Bronchial epithelial cell (primary cell): ENCODE measurements at regions not wholly inside any gene's neighbourhood (a gene's known extent, or its start where the extent isn't known, plus 50 kb on each side); places are given as distances from the start of the nearest gene placed in this dataset.
"Not testable (repeated sequence)": the region's sequence is repeated elsewhere in the genome, so short reads cannot be mapped to it uniquely, and the experiment has no call there.

Source experiments
- DNase-seq: peaks from one replicate; pipeline ENCODE4 v3.0.0-alpha.2; 2010; ENCODE audit warnings: low read depth
- FAIRE-seq: peaks from 2 replicates; lab custom pipeline; 2011; peaks lifted over from hg19 to GRCh38; lab: Jason Lieb, UNC
- H3K27me3 ChIP-seq: 2 replicates; pipeline ENCODE4 v1.5.1; 2011; ENCODE audit warnings: low read length; ENCODE audit not compliant: control insufficient read depth, insufficient read depth
- H3K36me3 ChIP-seq: 2 replicates; pipeline ENCODE4 v1.5.1; 2011; ENCODE audit warnings: low read length; ENCODE audit not compliant: control insufficient read depth, insufficient read depth
- H3K4me3 ChIP-seq: 2 replicates; pipeline ENCODE4 v1.5.1; 2011; ENCODE audit warnings: mild to moderate bottlenecking, low read depth, low read length, control low read depth
- TF ChIP-seq, protein P1 (sequence below): IDR thresholded peaks from 2 replicates; pipeline ENCODE4 v1.5.1; 2011; ENCODE audit warnings: mild to moderate bottlenecking, moderate library complexity, low read length, control low read depth, inconsistent platforms; ENCODE audit not compliant: insufficient read depth, severe bottlenecking

DNA sequence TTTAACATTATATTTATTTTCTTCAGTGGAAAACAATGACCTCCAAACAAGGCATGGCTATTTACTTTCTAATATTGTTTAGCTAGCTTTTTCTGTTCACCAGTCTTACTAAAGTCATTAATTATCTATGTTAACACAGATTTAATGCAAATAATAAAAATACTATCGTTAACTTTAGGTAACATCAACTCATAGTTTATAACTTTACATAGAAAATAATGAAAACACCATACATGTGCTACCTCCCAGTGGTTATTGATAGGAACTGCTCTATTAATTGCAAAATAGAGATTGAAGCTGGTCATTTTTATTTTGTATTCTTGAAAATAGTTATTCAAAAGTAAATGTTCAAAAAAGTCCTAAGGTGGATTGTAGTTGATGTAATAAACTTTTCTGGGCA, 78.3 kb upstream of the HCN1 start:
- FAIRE-seq (no peak), DNase-seq (peak; percentile 1)
- TF ChIP-seq, protein P1, sequence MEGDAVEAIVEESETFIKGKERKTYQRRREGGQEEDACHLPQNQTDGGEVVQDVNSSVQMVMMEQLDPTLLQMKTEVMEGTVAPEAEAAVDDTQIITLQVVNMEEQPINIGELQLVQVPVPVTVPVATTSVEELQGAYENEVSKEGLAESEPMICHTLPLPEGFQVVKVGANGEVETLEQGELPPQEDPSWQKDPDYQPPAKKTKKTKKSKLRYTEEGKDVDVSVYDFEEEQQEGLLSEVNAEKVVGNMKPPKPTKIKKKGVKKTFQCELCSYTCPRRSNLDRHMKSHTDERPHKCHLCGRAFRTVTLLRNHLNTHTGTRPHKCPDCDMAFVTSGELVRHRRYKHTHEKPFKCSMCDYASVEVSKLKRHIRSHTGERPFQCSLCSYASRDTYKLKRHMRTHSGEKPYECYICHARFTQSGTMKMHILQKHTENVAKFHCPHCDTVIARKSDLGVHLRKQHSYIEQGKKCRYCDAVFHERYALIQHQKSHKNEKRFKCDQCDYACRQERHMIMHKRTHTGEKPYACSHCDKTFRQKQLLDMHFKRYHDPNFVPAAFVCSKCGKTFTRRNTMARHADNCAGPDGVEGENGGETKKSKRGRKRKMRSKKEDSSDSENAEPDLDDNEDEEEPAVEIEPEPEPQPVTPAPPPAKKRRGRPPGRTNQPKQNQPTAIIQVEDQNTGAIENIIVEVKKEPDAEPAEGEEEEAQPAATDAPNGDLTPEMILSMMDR = no peak
- H3K27me3 ChIP-seq = no peaks in the 10 kb centered on the region
- no peak overlapping the region for H3K4me3 ChIP-seq
- no peaks in the 10 kb centered on the region for H3K36me3 ChIP-seq

DNA sequence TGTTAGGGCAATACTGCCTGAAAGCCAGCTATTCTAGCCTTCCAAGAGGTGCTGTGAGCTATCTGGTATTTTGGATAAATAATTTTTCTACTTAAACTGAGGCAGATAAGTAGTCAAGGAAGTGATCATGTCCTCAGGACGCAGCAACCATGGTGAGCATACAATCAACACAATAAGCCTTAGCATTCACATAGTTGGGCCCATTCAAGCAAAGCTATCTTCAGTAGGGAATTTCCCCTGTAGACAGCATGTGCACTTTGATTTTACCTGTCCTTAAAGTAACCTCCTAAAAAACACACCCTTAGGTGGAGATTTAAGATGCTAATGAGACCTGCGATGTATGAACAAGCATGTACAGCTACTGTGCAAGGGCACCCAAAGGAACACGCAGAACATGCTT, 76.2 kb upstream of the HCN1 start:
- no peak for FAIRE-seq
- TF ChIP-seq, protein P1 = no peak
- H3K4me3 ChIP-seq = no peak overlapping the region

DNA sequence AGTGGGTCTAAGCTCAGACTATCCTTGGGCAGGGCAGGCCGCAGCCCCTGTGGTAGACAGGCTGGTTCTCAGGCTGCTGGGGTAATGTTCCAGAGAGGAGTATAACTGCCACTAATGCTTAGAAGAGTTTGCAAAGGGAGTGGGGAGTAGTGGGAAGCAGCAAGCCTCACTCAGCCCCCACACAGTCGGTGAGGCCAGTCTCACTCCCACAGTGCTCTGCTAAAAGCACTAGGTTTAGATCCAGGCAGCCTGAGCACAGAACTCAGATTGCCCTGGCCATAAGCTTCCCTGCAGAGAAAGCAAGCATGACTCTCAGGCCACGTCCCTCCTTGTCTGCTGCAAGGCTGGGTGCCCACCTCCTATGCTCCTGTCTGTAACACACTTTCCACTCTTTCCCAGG, 69.4 kb upstream of the HCN1 start:
- TF ChIP-seq, protein P1 = no peak
- FAIRE-seq = no peak
- Histone ChIP-seq H3K36me3 (no peaks in the 10 kb centered on the region), H3K4me3 (no peak overlapping the region), H3K27me3 (no peaks in the 10 kb centered on the region)
- DNase-seq = no peak

More for the DNA sequence above, 76.2 kb upstream of the HCN1 start:
- Histone ChIP-seq H3K27me3 (no peaks in the 10 kb centered on the region), H3K36me3 (no peaks in the 10 kb centered on the region)
- no peak for DNase-seq

DNA sequence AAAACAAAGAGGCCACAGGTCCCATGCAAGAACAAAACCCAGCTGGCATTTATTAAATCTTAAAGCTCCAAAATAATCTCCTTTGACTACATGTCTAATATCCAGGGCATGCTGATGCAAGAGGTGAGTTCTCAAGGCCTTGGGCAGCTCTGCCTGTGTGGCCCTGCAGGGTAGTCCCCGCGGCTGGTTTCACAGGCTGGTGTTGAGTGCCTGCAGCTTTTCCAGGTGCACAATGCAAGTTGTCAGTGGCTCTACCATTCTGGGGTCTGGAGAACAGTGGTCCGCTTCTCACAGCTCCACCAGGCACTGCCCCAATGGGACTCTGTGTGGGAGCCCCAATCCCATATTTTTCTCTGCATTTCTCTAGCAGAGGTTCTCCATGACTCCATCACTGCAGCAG, 54.4 kb upstream of the HCN1 start:
- FAIRE-seq = no peak
- H3K27me3 ChIP-seq = no peaks in the 10 kb centered on the region
- no peaks in the 10 kb centered on the region for H3K36me3 ChIP-seq
- DNase-seq = no peak
- no peak overlapping the region for H3K4me3 ChIP-seq
- TF ChIP-seq, protein P1 = no peak

DNA sequence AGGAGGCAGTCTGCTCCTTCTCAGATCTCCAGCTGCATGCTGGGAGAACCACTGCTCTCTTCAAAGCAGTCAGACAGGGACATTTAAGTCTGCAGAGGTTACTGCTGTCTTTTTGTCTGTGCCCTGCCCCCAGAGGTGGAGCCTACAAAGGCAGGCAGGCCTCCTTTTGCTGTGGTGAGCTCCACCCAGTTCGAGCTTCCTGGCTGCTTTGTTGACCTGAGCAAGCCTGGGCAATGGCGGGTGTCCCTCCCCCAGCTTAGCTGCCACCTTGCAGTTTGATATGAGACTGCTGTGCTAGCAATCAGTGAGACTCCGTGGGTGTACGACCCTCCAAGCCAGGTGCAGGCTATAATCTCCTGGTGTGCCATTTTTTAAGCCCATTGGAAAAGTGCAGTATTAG, 52.3 kb upstream of the HCN1 start:
- not testable (repeated sequence) for DNase-seq, FAIRE-seq, H3K36me3 ChIP-seq, H3K27me3 ChIP-seq, H3K4me3 ChIP-seq
